ENCODE measurements at regions not wholly inside any gene's neighbourhood (a gene's known extent, or its start where the extent isn't known, plus 50 kb on each side); places are given as distances from the start of the nearest gene placed in this dataset.

DNA sequence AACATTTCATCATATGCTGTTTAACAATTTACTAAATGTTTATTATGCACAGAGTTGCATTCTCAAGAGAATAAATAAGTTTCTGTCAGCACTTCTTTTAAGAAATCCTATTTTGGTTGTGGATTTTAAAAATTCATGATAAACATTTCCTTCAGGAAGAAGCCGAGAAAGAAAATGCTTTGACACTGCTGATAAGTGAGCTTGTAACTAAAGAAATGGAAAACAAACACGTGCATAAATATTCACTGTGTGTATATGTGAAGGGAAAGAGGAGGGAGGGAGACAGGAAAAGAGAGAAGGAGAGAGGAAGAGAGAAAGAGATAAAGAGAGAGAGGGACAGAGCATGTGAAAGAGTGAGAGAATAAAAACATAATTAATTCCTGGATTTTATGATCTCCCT is 1165.0 kb downstream of the DIAPH3 start:
- TF ChIP-seq EZH2 (IDR thresholded peaks at IDR 0.05; ENCODE audit: borderline replicate concordance, insufficient read depth, low read depth, low read length, poor library complexity, severe bottlenecking) (no peak), CTCF (IDR thresholded peaks at IDR 0.05) (no peak)
